IPS-18a (cell line): ENCODE measurements at regions not wholly inside any gene's neighbourhood (a gene's known extent, or its start where the extent isn't known, plus 50 kb on each side); places are given as distances from the start of the nearest gene placed in this dataset.

Experiments used
- H3K27ac ChIP-seq: one replicate; pipeline ENCODE4 v1.5.1; 2013; ENCODE audit warnings: low read length
- H3K27me3 ChIP-seq: one replicate; pipeline ENCODE4 v1.6.1; 2013; ENCODE audit warnings: mild to moderate bottlenecking, low read length; ENCODE audit not compliant: control insufficient read depth, insufficient read depth
- H3K36me3 ChIP-seq: one replicate; pipeline ENCODE4 v1.6.1; 2013; ENCODE audit warnings: low read depth, low read length; ENCODE audit not compliant: control insufficient read depth
- H3K4me1 ChIP-seq: one replicate; pipeline ENCODE4 v1.6.1; 2013; ENCODE audit warnings: low read depth, low read length; ENCODE audit not compliant: control insufficient read depth
- H3K4me3 ChIP-seq: one replicate; pipeline ENCODE4 v1.5.1; 2013; ENCODE audit warnings: low read length
- H3K9ac ChIP-seq: one replicate; pipeline ENCODE4 v1.6.1; 2013; ENCODE audit warnings: mild to moderate bottlenecking, low read length, moderate library complexity
- H3K9me3 ChIP-seq: one replicate; pipeline ENCODE4 v1.6.1; 2013; ENCODE audit warnings: low read depth, low read length; ENCODE audit not compliant: control insufficient read depth

- Histone ChIP-seq H3K27me3 (no peaks in the 10 kb centered on the region), H3K9ac (no peak overlapping the region), H3K4me1 (peaks cover 8% of the 10 kb centered on the region), H3K9me3 (no peaks in the 10 kb centered on the region), H3K36me3 (no peaks in the 10 kb centered on the region), H3K4me3 (no peak overlapping the region), H3K27ac (no peak overlapping the region)
Observed at GRCh38 chr10:78924319-78925003, 144.3 kb upstream of the ZMIZ1 start.

DNA sequence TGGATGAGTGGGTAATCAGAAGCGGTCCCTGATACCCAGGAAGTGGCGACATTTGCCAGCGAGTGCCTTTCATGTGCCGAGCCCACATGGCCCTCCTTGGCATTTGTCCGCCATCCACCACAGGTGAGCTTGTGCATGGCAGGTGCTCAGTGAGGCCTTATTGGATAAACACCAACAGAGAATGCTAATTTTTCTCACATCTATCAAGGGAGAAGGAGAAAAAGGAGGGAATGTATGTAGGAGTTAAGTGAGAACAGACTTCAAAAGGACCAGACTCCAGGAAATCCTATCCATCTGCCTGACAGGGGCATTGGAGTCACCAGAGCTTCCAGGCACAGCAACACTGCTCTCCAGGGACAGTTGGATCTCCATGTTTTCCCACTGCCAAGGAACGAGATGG lies 143.5 kb upstream of the ZMIZ1 start:
- peaks cover 8% of the 10 kb centered on the region for H3K4me1 ChIP-seq

GRCh38 chr10:78925800-78926319 lies 142.9 kb upstream of the ZMIZ1 start:
- Histone ChIP-seq H3K36me3 (no peaks in the 10 kb centered on the region), H3K9me3 (no peaks in the 10 kb centered on the region), H3K4me1 (peaks cover 8% of the 10 kb centered on the region), H3K27me3 (no peaks in the 10 kb centered on the region), H3K4me3 (no peak overlapping the region), H3K9ac (no peak overlapping the region), H3K27ac (no peak overlapping the region)

More for the DNA sequence above, 143.5 kb upstream of the ZMIZ1 start:
- H3K9ac ChIP-seq: no peak overlapping the region
- no peaks in the 10 kb centered on the region for H3K36me3 ChIP-seq
- no peak overlapping the region for H3K27ac ChIP-seq
- H3K4me3 ChIP-seq: no peak overlapping the region
- no peaks in the 10 kb centered on the region for H3K9me3 ChIP-seq
- no peaks in the 10 kb centered on the region for H3K27me3 ChIP-seq

GRCh38 chr10:78927257-78927995 lies 141.3 kb upstream of the ZMIZ1 start:
- H3K4me1 ChIP-seq: peaks cover 16% of the 10 kb centered on the region
- no peak overlapping the region for H3K4me3 ChIP-seq
- no peak overlapping the region for H3K9ac ChIP-seq
- H3K9me3 ChIP-seq: no peaks in the 10 kb centered on the region
- H3K27me3 ChIP-seq: no peaks in the 10 kb centered on the region
- no peaks in the 10 kb centered on the region for H3K36me3 ChIP-seq
- no peak overlapping the region for H3K27ac ChIP-seq

- Histone ChIP-seq H3K36me3 (no peaks in the 10 kb centered on the region), H3K4me1 (peaks cover 16% of the 10 kb centered on the region), H3K9ac (no peak overlapping the region), H3K27me3 (no peaks in the 10 kb centered on the region), H3K4me3 (no peak overlapping the region), H3K9me3 (no peaks in the 10 kb centered on the region), H3K27ac (no peak overlapping the region)
Observed at GRCh38 chr10:78928330-78928729, 140.4 kb upstream of the ZMIZ1 start.

- Histone ChIP-seq H3K36me3 (no peaks in the 10 kb centered on the region), H3K27me3 (no peaks in the 10 kb centered on the region), H3K4me1 (peaks cover 9% of the 10 kb centered on the region), H3K9ac (no peak overlapping the region), H3K27ac (no peak overlapping the region), H3K9me3 (no peaks in the 10 kb centered on the region), H3K4me3 (no peak overlapping the region)
Observed at GRCh38 chr10:78929541-78929940, 139.2 kb upstream of the ZMIZ1 start.

DNA sequence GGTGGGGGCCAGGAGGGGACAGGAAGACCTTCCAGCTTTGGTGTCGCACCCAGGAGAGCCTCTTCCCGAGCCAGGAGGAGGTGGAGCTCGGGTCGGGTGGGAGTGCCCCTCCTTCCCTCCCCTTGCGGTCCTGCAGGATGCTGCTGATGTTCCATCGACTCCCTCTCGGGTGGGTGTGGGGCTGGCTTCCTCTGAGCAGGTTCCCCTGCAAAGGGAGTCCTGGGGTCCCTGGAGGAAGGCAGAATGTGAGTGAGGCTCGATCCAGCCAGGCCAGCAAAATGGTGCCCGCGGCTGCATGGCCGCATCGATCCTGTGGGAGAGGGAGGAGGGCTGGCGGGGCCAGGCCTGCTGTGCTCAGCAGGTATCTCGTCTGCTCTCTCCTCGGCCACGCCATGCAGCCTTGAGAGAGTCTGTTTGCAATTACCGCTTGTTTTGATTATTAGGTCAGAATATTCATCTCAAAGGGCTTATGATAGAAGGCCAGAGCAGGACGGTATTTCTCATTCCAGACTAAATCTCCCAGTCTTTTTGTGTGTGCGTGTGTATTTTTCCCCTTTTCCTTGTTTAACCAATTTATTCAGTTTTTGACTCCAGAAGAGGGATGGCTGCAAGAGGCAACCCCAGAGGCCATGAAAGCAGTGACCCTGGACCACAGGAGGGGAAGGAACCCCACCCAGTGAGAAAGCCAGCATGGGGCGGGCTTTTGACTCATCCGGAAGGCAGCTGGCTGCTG lies 137.3 kb upstream of the ZMIZ1 start:
- H3K4me1 ChIP-seq: peaks cover 8% of the 10 kb centered on the region
- no peak overlapping the region for H3K4me3 ChIP-seq
- no peaks in the 10 kb centered on the region for H3K36me3 ChIP-seq
- no peak overlapping the region for H3K27ac ChIP-seq
- no peaks in the 10 kb centered on the region for H3K27me3 ChIP-seq
- H3K9ac ChIP-seq: no peak overlapping the region
- H3K9me3 ChIP-seq: no peaks in the 10 kb centered on the region

DNA sequence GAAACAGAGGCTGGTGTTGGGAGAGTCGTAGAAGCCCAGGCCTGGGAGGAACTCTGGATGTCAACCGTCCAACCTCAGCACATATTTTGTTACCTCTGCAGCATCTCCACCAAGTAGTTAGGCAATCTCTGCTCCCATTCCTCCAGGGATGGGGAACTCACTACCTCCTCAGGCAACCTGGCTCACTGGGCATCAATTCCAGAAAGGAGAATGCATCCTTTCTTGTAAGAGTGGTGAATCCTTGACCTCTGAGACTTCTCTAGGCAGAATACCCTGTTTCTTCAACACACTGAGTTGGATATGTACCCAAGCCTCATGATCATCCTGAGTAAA lies 136.7 kb upstream of the ZMIZ1 start:
- Histone ChIP-seq H3K4me3 (no peak overlapping the region), H3K9ac (no peak overlapping the region), H3K27ac (no peak overlapping the region), H3K27me3 (no peaks in the 10 kb centered on the region), H3K4me1 (peaks cover 8% of the 10 kb centered on the region), H3K36me3 (no peaks in the 10 kb centered on the region), H3K9me3 (no peaks in the 10 kb centered on the region)

- no peaks in the 10 kb centered on the region for H3K9me3 ChIP-seq
- H3K4me1 ChIP-seq: peaks cover 14% of the 10 kb centered on the region
- no peaks in the 10 kb centered on the region for H3K36me3 ChIP-seq
- no peaks in the 10 kb centered on the region for H3K27me3 ChIP-seq
- H3K4me3 ChIP-seq: no peak overlapping the region
- no peak overlapping the region for H3K9ac ChIP-seq
- H3K27ac ChIP-seq: no peak overlapping the region
Observed at GRCh38 chr10:78932861-78933260, 135.9 kb upstream of the ZMIZ1 start.

DNA sequence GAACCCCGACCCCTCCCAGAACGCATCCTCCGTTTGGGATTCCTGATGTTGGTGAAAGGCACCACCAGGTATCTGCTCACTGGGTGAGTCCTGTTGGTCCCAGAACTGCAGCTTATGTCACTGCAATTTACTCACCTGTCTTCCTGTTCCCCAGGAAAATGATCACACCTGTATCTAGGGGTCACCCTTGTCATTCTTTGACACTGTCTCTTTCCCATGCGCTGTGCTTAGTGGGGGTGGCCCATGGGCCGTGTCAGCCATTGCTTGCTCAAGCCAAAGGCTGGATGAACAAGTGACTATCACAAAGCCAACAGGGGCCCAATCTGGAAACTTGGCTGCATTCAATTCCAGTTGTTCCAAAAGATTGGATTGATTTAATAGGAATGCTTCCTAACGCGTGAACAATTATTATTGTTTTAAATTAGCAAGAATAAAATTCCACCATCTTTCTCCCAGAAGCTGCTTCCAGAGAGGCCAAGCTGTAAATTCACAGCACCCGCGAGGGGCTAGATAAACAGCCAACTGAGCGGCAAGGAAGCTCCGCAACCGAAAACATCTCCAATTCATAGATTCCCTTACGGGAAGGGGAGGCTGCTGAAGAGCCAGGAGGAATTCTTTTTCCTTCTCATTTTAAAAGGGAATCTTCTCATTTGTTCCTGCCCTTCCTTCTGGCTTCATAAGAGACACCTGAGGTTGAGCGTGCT lies 134.8 kb upstream of the ZMIZ1 start:
- Histone ChIP-seq H3K9ac (no peak overlapping the region), H3K27ac (no peak overlapping the region)

GRCh38 chr10:78934532-78934898 lies 134.3 kb upstream of the ZMIZ1 start:
- Histone ChIP-seq H3K9me3 (no peaks in the 10 kb centered on the region), H3K4me3 (no peak overlapping the region), H3K27ac (no peak overlapping the region), H3K4me1 (peaks cover 20% of the 10 kb centered on the region), H3K9ac (no peak overlapping the region), H3K27me3 (no peaks in the 10 kb centered on the region), H3K36me3 (no peaks in the 10 kb centered on the region)

More for the DNA sequence above, 134.8 kb upstream of the ZMIZ1 start:
- Histone ChIP-seq H3K27me3 (no peaks in the 10 kb centered on the region), H3K4me1 (peaks cover 20% of the 10 kb centered on the region), H3K36me3 (no peaks in the 10 kb centered on the region), H3K9me3 (no peaks in the 10 kb centered on the region), H3K4me3 (no peak overlapping the region)
